NB4 (cell line): ENCODE measurements at regions not wholly inside any gene's neighbourhood (a gene's known extent, or its start where the extent isn't known, plus 50 kb on each side); places are given as distances from the start of the nearest gene placed in this dataset.
"Not testable (repeated sequence)": the region's sequence is repeated elsewhere in the genome, so short reads cannot be mapped to it uniquely, and the experiment has no call there.

Source experiments
- DNase-seq: peaks from one replicate; pipeline ENCODE4 v3.0.0; 2010; ENCODE audit warnings: low read depth
- H3K4me3 ChIP-seq: one replicate; pipeline ENCODE4 v1.5.1; 2011; ENCODE audit warnings: mild to moderate bottlenecking, low read depth, low read length, moderate library complexity
- MYC ChIP-seq: IDR thresholded peaks from 2 replicates; pipeline ENCODE4 v1.6.1; 2011; ENCODE audit warnings: low read depth, low read length
- POLR2A ChIP-seq: IDR thresholded peaks from 2 replicates; pipeline ENCODE4 v1.6.1; 2011; ENCODE audit warnings: mild to moderate bottlenecking; ENCODE audit not compliant: insufficient read length; ENCODE audit errors: extremely low read depth
- TF ChIP-seq, protein P1 (sequence below): IDR thresholded peaks from 2 replicates; pipeline ENCODE4 v1.6.1; 2011; ENCODE audit warnings: low read depth, low read length
- TF ChIP-seq, protein P2 (sequence below): IDR thresholded peaks from one replicate; pipeline ENCODE4 v1.5.1; 2012; ENCODE audit warnings: low read depth, low read length

DNA sequence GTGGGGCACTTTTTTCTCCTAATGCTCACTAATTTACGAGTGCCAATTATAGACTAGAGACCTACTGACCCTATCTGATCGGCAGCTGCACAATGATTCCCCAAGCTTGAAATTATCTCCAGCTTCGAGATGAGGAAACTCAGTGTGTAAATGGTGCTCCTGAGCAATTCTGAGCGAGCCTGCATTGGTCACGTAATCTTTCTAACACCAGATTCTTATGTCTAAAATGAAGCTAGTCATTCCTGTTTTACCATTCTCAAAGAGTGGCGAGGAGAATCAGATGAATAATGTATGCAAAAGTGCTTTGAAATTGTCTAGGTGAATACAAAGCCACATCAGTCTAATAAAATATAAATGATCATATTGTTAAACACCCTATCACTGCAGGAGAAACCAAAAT lies 318.1 kb upstream of the FAM78B start:
- no peak for TF ChIP-seq MYC
- TF ChIP-seq, protein P1, sequence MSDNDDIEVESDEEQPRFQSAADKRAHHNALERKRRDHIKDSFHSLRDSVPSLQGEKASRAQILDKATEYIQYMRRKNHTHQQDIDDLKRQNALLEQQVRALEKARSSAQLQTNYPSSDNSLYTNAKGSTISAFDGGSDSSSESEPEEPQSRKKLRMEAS: no peak
- TF ChIP-seq, protein P2, sequence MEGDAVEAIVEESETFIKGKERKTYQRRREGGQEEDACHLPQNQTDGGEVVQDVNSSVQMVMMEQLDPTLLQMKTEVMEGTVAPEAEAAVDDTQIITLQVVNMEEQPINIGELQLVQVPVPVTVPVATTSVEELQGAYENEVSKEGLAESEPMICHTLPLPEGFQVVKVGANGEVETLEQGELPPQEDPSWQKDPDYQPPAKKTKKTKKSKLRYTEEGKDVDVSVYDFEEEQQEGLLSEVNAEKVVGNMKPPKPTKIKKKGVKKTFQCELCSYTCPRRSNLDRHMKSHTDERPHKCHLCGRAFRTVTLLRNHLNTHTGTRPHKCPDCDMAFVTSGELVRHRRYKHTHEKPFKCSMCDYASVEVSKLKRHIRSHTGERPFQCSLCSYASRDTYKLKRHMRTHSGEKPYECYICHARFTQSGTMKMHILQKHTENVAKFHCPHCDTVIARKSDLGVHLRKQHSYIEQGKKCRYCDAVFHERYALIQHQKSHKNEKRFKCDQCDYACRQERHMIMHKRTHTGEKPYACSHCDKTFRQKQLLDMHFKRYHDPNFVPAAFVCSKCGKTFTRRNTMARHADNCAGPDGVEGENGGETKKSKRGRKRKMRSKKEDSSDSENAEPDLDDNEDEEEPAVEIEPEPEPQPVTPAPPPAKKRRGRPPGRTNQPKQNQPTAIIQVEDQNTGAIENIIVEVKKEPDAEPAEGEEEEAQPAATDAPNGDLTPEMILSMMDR: no peak
- TF ChIP-seq POLR2A: no peak
- DNase-seq: no peak

DNA sequence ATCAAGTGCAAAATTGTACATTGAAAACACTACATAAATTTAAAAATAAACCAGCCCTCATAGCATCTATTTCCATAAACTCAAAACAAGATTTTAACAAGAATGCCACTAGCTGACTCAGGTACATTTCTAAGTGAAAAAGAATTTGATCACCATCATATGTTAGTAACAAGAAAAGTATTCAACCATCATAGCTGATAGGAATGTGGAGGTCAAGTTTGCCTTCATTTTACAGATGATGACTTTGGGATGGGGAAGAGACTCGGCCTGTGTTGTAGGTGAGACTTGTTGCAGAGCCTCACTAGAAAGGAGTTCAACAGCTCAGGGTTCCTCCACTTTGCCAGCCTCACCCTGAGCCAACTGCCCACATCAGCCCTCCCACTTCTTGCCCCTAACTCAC lies 318.8 kb upstream of the FAM78B start:
- no peak for DNase-seq
- TF ChIP-seq, protein P2: no peak
- H3K4me3 ChIP-seq: no peak overlapping the region

More for the DNA sequence above, 318.1 kb upstream of the FAM78B start:
- no peak overlapping the region for H3K4me3 ChIP-seq

DNA sequence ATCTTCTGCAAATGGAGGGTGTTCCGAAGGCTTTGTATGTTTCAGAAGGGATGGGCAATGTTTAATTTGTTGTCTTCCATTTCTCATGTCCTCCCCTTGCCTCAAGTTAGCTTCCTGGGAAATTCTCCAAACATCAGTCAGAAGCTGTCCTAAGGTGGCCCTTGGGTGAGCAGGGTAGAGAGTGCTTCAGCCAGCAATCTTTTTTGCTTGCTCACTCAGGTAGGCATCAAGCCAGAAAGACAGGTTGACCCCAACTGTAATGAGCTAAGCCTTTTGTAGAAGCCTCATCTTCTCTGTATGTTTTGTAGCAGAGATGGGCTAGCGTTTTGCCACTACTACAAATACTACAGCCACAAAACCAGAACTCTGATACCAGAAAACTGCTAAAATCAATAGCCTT lies 321.5 kb upstream of the FAM78B start:
- no peak for DNase-seq
- TF ChIP-seq, protein P2: no peak
- TF ChIP-seq, protein P1: no peak
- TF ChIP-seq POLR2A: no peak
- no peak for TF ChIP-seq MYC
- H3K4me3 ChIP-seq: no peak overlapping the region

DNA sequence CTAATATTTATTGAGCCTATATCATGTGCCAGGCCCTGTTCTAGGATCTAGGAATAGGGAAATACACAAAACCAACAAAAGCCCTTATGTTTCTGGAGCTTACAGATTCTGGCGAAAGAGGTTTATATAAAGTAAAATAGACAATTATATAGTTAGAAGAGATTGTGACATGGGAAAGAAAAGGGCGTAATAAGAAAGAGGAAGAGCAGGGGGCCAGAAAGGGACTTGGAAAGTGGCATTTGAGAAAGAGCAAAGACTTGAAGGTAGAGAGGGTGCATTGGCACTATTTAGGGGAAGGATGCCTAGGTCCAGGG lies 322.5 kb upstream of the FAM78B start:
- peak overlapping the region; percentile 58 for H3K4me3 ChIP-seq
- TF ChIP-seq, protein P2: no peak
- TF ChIP-seq, protein P1: no peak
- TF ChIP-seq POLR2A (no peak), MYC (no peak)
- no peak for DNase-seq

DNA sequence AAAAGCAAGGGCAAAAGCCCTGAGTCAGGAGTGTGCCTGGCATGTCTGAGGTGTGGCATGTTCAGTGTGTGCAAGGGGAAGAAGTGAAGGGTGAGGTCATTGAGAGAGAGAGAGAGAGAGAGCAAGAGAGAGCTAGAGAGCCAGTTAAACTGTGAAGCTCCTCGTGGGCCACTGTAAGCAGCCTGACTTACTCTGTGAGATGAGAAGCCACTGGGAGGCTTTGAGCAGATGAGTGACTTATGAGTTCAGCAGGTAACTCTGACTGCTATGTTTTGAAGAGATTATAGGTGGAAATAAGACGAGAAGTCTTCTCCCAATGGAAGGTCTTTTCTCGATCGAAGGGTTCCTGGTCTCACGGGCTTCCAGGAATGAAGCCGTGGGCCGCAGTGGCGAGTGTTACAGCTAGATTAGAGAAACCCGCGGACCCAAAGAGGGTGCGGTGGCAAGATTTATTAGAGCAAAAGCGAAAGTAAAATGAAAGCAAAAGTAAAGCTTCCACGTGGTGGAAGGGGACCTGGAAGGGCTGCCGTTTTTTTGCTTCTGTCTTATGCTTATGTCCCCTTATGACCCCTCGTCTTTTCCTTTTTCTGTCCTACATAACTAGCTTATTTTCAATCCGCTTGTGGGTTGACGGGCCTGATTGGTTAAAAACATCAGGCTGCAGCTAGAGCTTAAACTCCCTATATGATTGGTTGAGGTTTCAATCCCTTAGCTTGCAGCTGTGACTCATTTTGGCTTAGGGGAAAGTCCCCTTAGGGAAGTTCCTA lies 323.1 kb upstream of the FAM78B start:
- DNase-seq: peak; percentile 76
- TF ChIP-seq, protein P1: 0 out of 2 replicates have a peak, but pooled peaks have one; percentile 27
- TF ChIP-seq POLR2A: no peak
- TF ChIP-seq, protein P2: no peak

DNA sequence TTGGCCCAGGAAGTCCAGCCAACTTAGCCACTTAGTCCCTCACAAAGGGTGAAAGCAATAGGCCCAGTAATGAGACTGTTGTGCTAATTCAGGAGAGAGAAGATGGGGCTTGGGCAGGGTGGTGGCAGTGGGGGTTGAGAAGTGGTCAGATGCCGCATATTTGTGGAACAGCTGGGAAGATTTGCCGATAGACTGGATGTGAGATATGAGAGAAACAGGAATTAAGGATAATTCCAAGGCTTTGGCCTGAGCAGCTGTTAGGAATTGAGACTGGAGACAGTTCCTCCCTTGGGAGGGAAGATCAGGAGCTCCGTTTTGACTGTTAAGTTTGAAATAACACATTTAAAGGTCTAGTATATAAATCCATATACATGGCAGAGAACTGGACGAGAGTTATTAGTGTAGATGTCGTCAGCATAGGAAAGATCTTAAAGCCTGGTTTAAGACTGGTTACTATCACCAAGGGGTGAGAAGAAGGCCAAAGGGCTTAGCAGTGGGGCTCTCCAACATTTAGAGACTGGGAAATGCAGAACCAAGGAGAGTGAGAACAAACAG lies 323.7 kb upstream of the FAM78B start:
- H3K4me3 ChIP-seq: peak overlapping the region; percentile 58
- no peak for DNase-seq

More for the DNA sequence above, 323.1 kb upstream of the FAM78B start:
- peak overlapping the region; percentile 58 for H3K4me3 ChIP-seq

DNA sequence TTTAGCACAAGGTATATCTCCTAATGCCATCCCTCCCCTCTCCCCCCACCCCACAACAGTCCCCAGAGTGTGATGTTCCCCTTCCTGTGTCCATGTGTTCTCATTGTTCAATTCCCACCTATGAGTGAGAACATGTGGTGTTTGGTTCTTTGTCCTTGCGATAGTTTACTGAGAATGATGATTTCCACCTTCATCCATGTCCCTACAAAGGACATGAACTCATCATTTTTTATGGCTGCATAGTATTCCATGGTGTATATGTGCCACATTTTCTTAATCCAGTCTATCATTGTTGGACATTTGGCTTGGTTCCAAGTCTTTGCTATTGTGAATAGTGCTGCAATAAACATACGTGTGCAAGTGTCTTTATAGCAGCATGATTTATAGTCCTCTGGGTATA lies 327.0 kb upstream of the FAM78B start:
- not testable (repeated sequence) for DNase-seq, H3K4me3 ChIP-seq

More for the DNA sequence above, 323.7 kb upstream of the FAM78B start:
- TF ChIP-seq, protein P1: no peak
- TF ChIP-seq POLR2A: no peak
- TF ChIP-seq, protein P2: no peak
- no peak for TF ChIP-seq MYC
